ENCODE measurements at regions not wholly inside any gene's neighbourhood (a gene's known extent, or its start where the extent isn't known, plus 50 kb on each side); places are given as distances from the start of the nearest gene placed in this dataset.

DNA sequence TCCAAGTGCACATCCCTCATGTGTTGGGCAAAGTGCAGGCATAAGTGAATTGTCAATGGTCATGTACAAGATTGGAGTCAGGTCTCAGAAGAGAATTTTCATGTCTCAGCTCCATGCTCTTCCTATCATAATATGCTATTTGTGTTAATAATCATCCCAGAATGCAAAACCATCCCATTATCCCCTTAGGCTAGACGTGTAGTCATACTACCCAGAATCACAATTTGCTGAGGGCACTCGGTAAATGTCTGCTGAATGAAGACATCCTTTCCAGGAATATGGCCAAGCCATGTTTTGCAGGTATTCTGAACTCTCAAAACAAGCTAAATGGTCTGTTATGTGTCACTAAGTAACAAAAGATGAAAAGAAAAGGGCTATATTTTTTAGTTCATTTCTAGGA lies 263.8 kb downstream of the RAD51AP2 start:
- H3K4me1 ChIP-seq (ENCODE audit: insufficient read depth, low read length) = peaks cover 14% of the 10 kb centered on the region
- no peaks in the 10 kb centered on the region for H3K36me3 ChIP-seq (ENCODE audit: insufficient read depth, low read length)
- H3K79me2 ChIP-seq (ENCODE audit: insufficient read depth, low read length) = no peaks in the 10 kb centered on the region
- H3K9me3 ChIP-seq (ENCODE audit: insufficient read depth, low read depth, low read length) = no peaks in the 10 kb centered on the region
- H3K27ac ChIP-seq (ENCODE audit: low read depth, low read length) = no peak overlapping the region
- no peak overlapping the region for H2AFZ ChIP-seq (ENCODE audit: low read depth, low read length)
- DNase-seq (ENCODE audit: low read depth) (no peak), FAIRE-seq (no peak)
- Mint-ChIP-seq H3K36me3 (ENCODE audit: low read depth, unreplicated experiment) (no peaks in the 10 kb centered on the region), H3K4me1 (ENCODE audit: low read depth, unreplicated experiment) (peaks cover 25% of the 10 kb centered on the region), H3K4me3 (ENCODE audit: unreplicated experiment) (no peak overlapping the region), H3K9me3 (ENCODE audit: unreplicated experiment) (peaks cover 3% of the 10 kb centered on the region), H3K27me3 (ENCODE audit: low read depth, unreplicated experiment) (peaks cover 2% of the 10 kb centered on the region), H3K27ac (ENCODE audit: unreplicated experiment) (no peak overlapping the region)
- no peak overlapping the region for H3K4me3 ChIP-seq (ENCODE audit: insufficient read depth, low read depth, low read length)
- TF ChIP-seq CTCF (IDR thresholded peaks at IDR 0.05; ENCODE audit: insufficient read depth, low read depth, low read length) = no peak
- TF ChIP-seq EZH2 (IDR thresholded peaks at IDR 0.05; ENCODE audit: insufficient read depth, low read length) = no peak
- H3K27me3 ChIP-seq (ENCODE audit: insufficient read depth, low read length) = no peaks in the 10 kb centered on the region
- no peaks in the 10 kb centered on the region for H4K20me1 ChIP-seq (ENCODE audit: insufficient read depth, low read length)
- no peak overlapping the region for H3K9ac ChIP-seq (ENCODE audit: low read length)
- H3K4me2 ChIP-seq (ENCODE audit: low read length) = no peak overlapping the region

GRCh38 chr2:17252258-17252657 lies 266.0 kb downstream of the RAD51AP2 start:
- TF ChIP-seq CTCF (IDR thresholded peaks at IDR 0.05; ENCODE audit: insufficient read depth, low read depth, low read length) (no peak), EZH2 (IDR thresholded peaks at IDR 0.05; ENCODE audit: insufficient read depth, low read length) (no peak)
- Histone ChIP-seq H3K4me3 (ENCODE audit: insufficient read depth, low read depth, low read length) (no peak overlapping the region), H3K4me2 (ENCODE audit: low read length) (no peak overlapping the region), H3K9ac (ENCODE audit: low read length) (no peak overlapping the region), H3K79me2 (ENCODE audit: insufficient read depth, low read length) (no peaks in the 10 kb centered on the region), H3K9me3 (ENCODE audit: insufficient read depth, low read depth, low read length) (no peaks in the 10 kb centered on the region), H2AFZ (ENCODE audit: low read depth, low read length) (no peak overlapping the region), H3K4me1 (ENCODE audit: insufficient read depth, low read length) (peaks cover 11% of the 10 kb centered on the region), H3K27ac (ENCODE audit: low read depth, low read length) (no peak overlapping the region), H3K27me3 (ENCODE audit: insufficient read depth, low read length) (no peaks in the 10 kb centered on the region), H4K20me1 (ENCODE audit: insufficient read depth, low read length) (no peaks in the 10 kb centered on the region), H3K36me3 (ENCODE audit: insufficient read depth, low read length) (no peaks in the 10 kb centered on the region)
- H3K36me3 Mint-ChIP-seq (ENCODE audit: low read depth, unreplicated experiment) = no peaks in the 10 kb centered on the region
- no peak overlapping the region for H3K27ac Mint-ChIP-seq (ENCODE audit: unreplicated experiment)
- DNase-seq (ENCODE audit: low read depth) (peak; percentile 16), FAIRE-seq (no peak)
- H3K27me3 Mint-ChIP-seq (ENCODE audit: low read depth, unreplicated experiment) = peaks cover 2% of the 10 kb centered on the region
- peaks cover 14% of the 10 kb centered on the region for H3K4me1 Mint-ChIP-seq (ENCODE audit: low read depth, unreplicated experiment)
- H3K4me3 Mint-ChIP-seq (ENCODE audit: unreplicated experiment) = no peak overlapping the region
- peaks cover 3% of the 10 kb centered on the region for H3K9me3 Mint-ChIP-seq (ENCODE audit: unreplicated experiment)

GRCh38 chr2:17251171-17251570 lies 267.1 kb downstream of the RAD51AP2 start:
- DNase-seq (ENCODE audit: low read depth) = no peak
- H3K9me3 Mint-ChIP-seq (ENCODE audit: unreplicated experiment) = peaks cover 3% of the 10 kb centered on the region
- Histone ChIP-seq H3K79me2 (ENCODE audit: insufficient read depth, low read length) (no peaks in the 10 kb centered on the region), H4K20me1 (ENCODE audit: insufficient read depth, low read length) (no peaks in the 10 kb centered on the region), H3K27ac (ENCODE audit: low read depth, low read length) (no peak overlapping the region), H3K9me3 (ENCODE audit: insufficient read depth, low read depth, low read length) (no peaks in the 10 kb centered on the region), H3K4me2 (ENCODE audit: low read length) (no peak overlapping the region), H3K9ac (ENCODE audit: low read length) (no peak overlapping the region), H3K4me3 (ENCODE audit: insufficient read depth, low read depth, low read length) (no peak overlapping the region), H2AFZ (ENCODE audit: low read depth, low read length) (no peak overlapping the region), H3K4me1 (ENCODE audit: insufficient read depth, low read length) (peaks cover 4% of the 10 kb centered on the region), H3K36me3 (ENCODE audit: insufficient read depth, low read length) (no peaks in the 10 kb centered on the region), H3K27me3 (ENCODE audit: insufficient read depth, low read length) (no peaks in the 10 kb centered on the region)
- H3K4me1 Mint-ChIP-seq (ENCODE audit: low read depth, unreplicated experiment) = peaks cover 8% of the 10 kb centered on the region
- H3K36me3 Mint-ChIP-seq (ENCODE audit: low read depth, unreplicated experiment) = no peaks in the 10 kb centered on the region
- H3K27ac Mint-ChIP-seq (ENCODE audit: unreplicated experiment) = no peak overlapping the region
- FAIRE-seq = no peak
- H3K27me3 Mint-ChIP-seq (ENCODE audit: low read depth, unreplicated experiment) = peaks cover 5% of the 10 kb centered on the region
- TF ChIP-seq CTCF (IDR thresholded peaks at IDR 0.05; ENCODE audit: insufficient read depth, low read depth, low read length) (no peak), EZH2 (IDR thresholded peaks at IDR 0.05; ENCODE audit: insufficient read depth, low read length) (no peak)
- no peak overlapping the region for H3K4me3 Mint-ChIP-seq (ENCODE audit: unreplicated experiment)
